HepG2 (cell line): ENCODE measurements at regions not wholly inside any gene's neighbourhood (a gene's known extent, or its start where the extent isn't known, plus 50 kb on each side); places are given as distances from the start of the nearest gene placed in this dataset.

Experiments used
- BRCA1 ChIP-seq: sonication (generic); formaldehyde crosslinking; IDR thresholded peaks from 2 replicates; pipeline ENCODE4 v1.4.0; 2020; ENCODE audit warnings: missing genetic modification reagents
- ELF3 ChIP-seq: IDR thresholded peaks from 2 replicates; pipeline ENCODE4 v1.6.1; 2016; ENCODE audit warnings: missing genetic modification reagents, missing compliant biosample characterization
- EP300 ChIP-seq, 3 experiments: sonication (generic) in 1 of 3; formaldehyde crosslinking in 1 of 3; IDR thresholded peaks; 2 replicates each; pipeline versions ENCODE4 v1.5.1 to v1.6.1; 2011 to 2020; ENCODE audit warnings: low read depth in 2 of 3, low read length in 2 of 3, borderline replicate concordance in 1 of 3, improper control_type of control experiment in 1 of 3, mild to moderate bottlenecking in 1 of 3, missing genetic modification reagents in 1 of 3, moderate library complexity in 1 of 3
- ETV5 ChIP-seq: IDR thresholded peaks from 2 replicates; pipeline ENCODE4 v1.6.1; 2018; ENCODE audit warnings: missing biosample characterization, missing genetic modification reagents, inconsistent platforms, borderline replicate concordance
- FOXA3 ChIP-seq: IDR thresholded peaks from 2 replicates; pipeline ENCODE4 v1.6.1; 2016; ENCODE audit warnings: missing genetic modification reagents, missing compliant biosample characterization
- GPN1 ChIP-seq: sonication (generic); formaldehyde crosslinking; IDR thresholded peaks from 2 replicates; pipeline ENCODE4 v1.5.1; 2020; ENCODE audit warnings: missing genetic modification reagents, borderline replicate concordance
- NR2F6 ChIP-seq, 2 experiments: IDR thresholded peaks; 2 replicates each; pipeline ENCODE4 v1.6.1; 2016; ENCODE audit warnings: antibody characterized with exemption in 1 of 2, mild to moderate bottlenecking in 1 of 2
- RFX5 ChIP-seq: IDR thresholded peaks from 2 replicates; pipeline ENCODE4 v1.6.1; 2011; ENCODE audit warnings: low read depth, low read length, improper control_type of control experiment
- RFXANK ChIP-seq: IDR thresholded peaks from 2 replicates; pipeline ENCODE4 v1.6.1; 2016
- U2AF2 ChIP-seq: fragments of 200-400 bp; formaldehyde crosslinking; IDR thresholded peaks from 2 replicates; pipeline ENCODE4 v1.6.1; 2017; ENCODE audit warnings: low read depth, mild to moderate bottlenecking, low read length
- WIZ ChIP-seq: sonication (generic); formaldehyde crosslinking; IDR thresholded peaks from 2 replicates; pipeline ENCODE4 v1.5.1; 2020; ENCODE audit warnings: mild to moderate bottlenecking, missing genetic modification reagents
- ZNF598 ChIP-seq: sonication (generic); formaldehyde crosslinking; IDR thresholded peaks from 2 replicates; pipeline ENCODE4 v1.5.1; 2020; ENCODE audit warnings: mild to moderate bottlenecking, missing genetic modification reagents, borderline replicate concordance
- ZNF670 ChIP-seq: sonication (generic); formaldehyde crosslinking; IDR thresholded peaks from 2 replicates; pipeline ENCODE4 v1.8.0; 2022; ENCODE audit warnings: mild to moderate bottlenecking, missing genetic modification reagents, borderline replicate concordance
- TF ChIP-seq, protein P1 (sequence below): sonication (generic); formaldehyde crosslinking; conservative IDR thresholded peaks from 2 replicates; pipeline ENCODE4 v1.4.0; 2020; ENCODE audit warnings: missing genetic modification reagents
- TF ChIP-seq, protein P2 (sequence below): sonication (generic); formaldehyde crosslinking; IDR thresholded peaks from 2 replicates; pipeline ENCODE4 v1.4.0; 2020; ENCODE audit warnings: missing genetic modification reagents
- TF ChIP-seq, protein P3 (sequence below): sonication (generic); formaldehyde crosslinking; IDR thresholded peaks from 2 replicates; pipeline ENCODE4 v1.5.1; 2020; ENCODE audit warnings: mild to moderate bottlenecking, missing genetic modification reagents, borderline replicate concordance

DNA sequence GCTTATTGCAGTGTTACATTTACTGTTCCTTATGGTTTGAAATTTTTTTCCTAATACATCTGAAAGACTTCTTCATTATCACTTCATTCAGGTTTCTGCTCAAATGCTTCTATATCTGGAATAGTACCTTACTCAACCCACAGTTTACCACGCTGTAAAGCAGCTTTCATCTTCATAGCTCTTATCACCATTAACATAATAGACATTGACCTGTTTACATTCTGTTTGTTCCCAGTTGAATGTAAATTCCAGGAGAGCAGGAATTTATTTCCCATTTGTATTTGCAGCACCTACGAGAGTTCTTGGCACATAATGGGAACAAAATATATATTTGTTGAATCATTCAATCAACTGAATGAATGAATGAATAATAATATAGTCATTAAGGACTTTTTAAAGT lies 844.6 kb upstream of the ROBO1 start (continued):
- TF ChIP-seq ELF3 (CRISPR knock-in tag) (0 out of 2 replicates have a peak, but pooled peaks have one; percentile 50), FOXA3 (CRISPR knock-in tag) (peak; percentile 87), NR2F6 (IDR thresholded peaks at IDR 0.05) (no peak), NR2F6 (CRISPR knock-in tag; IDR thresholded peaks at IDR 0.05) (0 out of 2 replicates have a peak, but pooled peaks have one; percentile 34), ZNF598 (CRISPR knock-in tag) (no peak), RFXANK (CRISPR knock-in tag) (no peak), ETV5 (CRISPR knock-in tag) (no peak), BRCA1 (CRISPR knock-in tag) (no peak), GPN1 (CRISPR knock-in tag) (no peak), RFX5 (no peak), U2AF2 (no peak), EP300 (IDR thresholded peaks at IDR 0.05; ENCODE audit: low read depth in 2 of 2, low read length in 2 of 2) (peak in 1 of 2 experiments; percentile 76; a peak in 2 of 4 replicates), EP300 (CRISPR knock-in tag; IDR thresholded peaks at IDR 0.05; ENCODE audit: borderline replicate concordance) (peak; percentile 55; the same call in 1 of the 2 replicates), WIZ (CRISPR knock-in tag) (no peak), ZNF670 (no peak)
- TF ChIP-seq, protein P1, sequence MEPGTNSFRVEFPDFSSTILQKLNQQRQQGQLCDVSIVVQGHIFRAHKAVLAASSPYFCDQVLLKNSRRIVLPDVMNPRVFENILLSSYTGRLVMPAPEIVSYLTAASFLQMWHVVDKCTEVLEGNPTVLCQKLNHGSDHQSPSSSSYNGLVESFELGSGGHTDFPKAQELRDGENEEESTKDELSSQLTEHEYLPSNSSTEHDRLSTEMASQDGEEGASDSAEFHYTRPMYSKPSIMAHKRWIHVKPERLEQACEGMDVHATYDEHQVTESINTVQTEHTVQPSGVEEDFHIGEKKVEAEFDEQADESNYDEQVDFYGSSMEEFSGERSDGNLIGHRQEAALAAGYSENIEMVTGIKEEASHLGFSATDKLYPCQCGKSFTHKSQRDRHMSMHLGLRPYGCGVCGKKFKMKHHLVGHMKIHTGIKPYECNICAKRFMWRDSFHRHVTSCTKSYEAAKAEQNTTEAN (CRISPR knock-in tag): 0 out of 2 replicates have a peak, but pooled peaks have one; percentile 32
- TF ChIP-seq, protein P2, sequence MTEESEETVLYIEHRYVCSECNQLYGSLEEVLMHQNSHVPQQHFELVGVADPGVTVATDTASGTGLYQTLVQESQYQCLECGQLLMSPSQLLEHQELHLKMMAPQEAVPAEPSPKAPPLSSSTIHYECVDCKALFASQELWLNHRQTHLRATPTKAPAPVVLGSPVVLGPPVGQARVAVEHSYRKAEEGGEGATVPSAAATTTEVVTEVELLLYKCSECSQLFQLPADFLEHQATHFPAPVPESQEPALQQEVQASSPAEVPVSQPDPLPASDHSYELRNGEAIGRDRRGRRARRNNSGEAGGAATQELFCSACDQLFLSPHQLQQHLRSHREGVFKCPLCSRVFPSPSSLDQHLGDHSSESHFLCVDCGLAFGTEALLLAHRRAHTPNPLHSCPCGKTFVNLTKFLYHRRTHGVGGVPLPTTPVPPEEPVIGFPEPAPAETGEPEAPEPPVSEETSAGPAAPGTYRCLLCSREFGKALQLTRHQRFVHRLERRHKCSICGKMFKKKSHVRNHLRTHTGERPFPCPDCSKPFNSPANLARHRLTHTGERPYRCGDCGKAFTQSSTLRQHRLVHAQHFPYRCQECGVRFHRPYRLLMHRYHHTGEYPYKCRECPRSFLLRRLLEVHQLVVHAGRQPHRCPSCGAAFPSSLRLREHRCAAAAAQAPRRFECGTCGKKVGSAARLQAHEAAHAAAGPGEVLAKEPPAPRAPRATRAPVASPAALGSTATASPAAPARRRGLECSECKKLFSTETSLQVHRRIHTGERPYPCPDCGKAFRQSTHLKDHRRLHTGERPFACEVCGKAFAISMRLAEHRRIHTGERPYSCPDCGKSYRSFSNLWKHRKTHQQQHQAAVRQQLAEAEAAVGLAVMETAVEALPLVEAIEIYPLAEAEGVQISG (CRISPR knock-in tag): no peak
- TF ChIP-seq, protein P3, sequence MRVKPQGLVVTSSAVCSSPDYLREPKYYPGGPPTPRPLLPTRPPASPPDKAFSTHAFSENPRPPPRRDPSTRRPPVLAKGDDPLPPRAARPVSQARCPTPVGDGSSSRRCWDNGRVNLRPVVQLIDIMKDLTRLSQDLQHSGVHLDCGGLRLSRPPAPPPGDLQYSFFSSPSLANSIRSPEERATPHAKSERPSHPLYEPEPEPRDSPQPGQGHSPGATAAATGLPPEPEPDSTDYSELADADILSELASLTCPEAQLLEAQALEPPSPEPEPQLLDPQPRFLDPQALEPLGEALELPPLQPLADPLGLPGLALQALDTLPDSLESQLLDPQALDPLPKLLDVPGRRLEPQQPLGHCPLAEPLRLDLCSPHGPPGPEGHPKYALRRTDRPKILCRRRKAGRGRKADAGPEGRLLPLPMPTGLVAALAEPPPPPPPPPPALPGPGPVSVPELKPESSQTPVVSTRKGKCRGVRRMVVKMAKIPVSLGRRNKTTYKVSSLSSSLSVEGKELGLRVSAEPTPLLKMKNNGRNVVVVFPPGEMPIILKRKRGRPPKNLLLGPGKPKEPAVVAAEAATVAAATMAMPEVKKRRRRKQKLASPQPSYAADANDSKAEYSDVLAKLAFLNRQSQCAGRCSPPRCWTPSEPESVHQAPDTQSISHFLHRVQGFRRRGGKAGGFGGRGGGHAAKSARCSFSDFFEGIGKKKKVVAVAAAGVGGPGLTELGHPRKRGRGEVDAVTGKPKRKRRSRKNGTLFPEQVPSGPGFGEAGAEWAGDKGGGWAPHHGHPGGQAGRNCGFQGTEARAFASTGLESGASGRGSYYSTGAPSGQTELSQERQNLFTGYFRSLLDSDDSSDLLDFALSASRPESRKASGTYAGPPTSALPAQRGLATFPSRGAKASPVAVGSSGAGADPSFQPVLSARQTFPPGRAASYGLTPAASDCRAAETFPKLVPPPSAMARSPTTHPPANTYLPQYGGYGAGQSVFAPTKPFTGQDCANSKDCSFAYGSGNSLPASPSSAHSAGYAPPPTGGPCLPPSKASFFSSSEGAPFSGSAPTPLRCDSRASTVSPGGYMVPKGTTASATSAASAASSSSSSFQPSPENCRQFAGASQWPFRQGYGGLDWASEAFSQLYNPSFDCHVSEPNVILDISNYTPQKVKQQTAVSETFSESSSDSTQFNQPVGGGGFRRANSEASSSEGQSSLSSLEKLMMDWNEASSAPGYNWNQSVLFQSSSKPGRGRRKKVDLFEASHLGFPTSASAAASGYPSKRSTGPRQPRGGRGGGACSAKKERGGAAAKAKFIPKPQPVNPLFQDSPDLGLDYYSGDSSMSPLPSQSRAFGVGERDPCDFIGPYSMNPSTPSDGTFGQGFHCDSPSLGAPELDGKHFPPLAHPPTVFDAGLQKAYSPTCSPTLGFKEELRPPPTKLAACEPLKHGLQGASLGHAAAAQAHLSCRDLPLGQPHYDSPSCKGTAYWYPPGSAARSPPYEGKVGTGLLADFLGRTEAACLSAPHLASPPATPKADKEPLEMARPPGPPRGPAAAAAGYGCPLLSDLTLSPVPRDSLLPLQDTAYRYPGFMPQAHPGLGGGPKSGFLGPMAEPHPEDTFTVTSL (CRISPR knock-in tag): peak; percentile 72; the same call in 1 of the 2 replicates
- TF ChIP-seq, all 625 proteins: peak for 46
